ENCODE measurements at regions not wholly inside any gene's neighbourhood (a gene's known extent, or its start where the extent isn't known, plus 50 kb on each side); places are given as distances from the start of the nearest gene placed in this dataset.
A peak's percentile ranks its signal among the peaks of the same experiment; 100 is the strongest.

GRCh38 chr2:133674066-133674432 lies 105.8 kb upstream of the NCKAP5 start:
- Histone ChIP-seq H2AFZ (ENCODE audit: low read depth, low read length) (no peak overlapping the region), H3F3A (ENCODE audit: insufficient read depth, low read length, poor library complexity, severe bottlenecking) (no peaks in the 10 kb centered on the region), H3K36me3 (ENCODE audit: insufficient read depth, low read length) (no peaks in the 10 kb centered on the region), H3K4me3 (ENCODE audit: low read length) (no peak overlapping the region), H3K9me2 (ENCODE audit: insufficient read depth, low read length) (no peaks in the 10 kb centered on the region), H3K27ac (ENCODE audit: low read length) (no peak overlapping the region), H3K79me2 (replicated peaks; ENCODE audit: insufficient read depth, low read length) (no peaks in the 10 kb centered on the region), H4K20me1 (ENCODE audit: insufficient read depth) (no peaks in the 10 kb centered on the region), H3K9ac (ENCODE audit: low read length) (no peak overlapping the region), H3K9me3 (ENCODE audit: low read length) (no peaks in the 10 kb centered on the region), H3K27me3 (ENCODE audit: insufficient read depth, low read depth, low read length) (no peaks in the 10 kb centered on the region), H3K4me2 (ENCODE audit: low read length) (no peak overlapping the region)
- TF ChIP-seq POLR2AphosphoS5 (IDR thresholded peaks at IDR 0.05) = no peak
- no peak for TF ChIP-seq CTCF (IDR thresholded peaks at IDR 0.05; ENCODE audit: poor library complexity, severe bottlenecking)
- no peak for TF ChIP-seq MXI1 (conservative IDR thresholded peaks at IDR 0.05; ENCODE audit: poor library complexity, severe bottlenecking)
- TF ChIP-seq EZH2 (IDR thresholded peaks at IDR 0.05; ENCODE audit: borderline replicate concordance, insufficient read depth, low read length, poor library complexity, severe bottlenecking) = no peak
- TF ChIP-seq SMC3 (conservative IDR thresholded peaks at IDR 0.05; ENCODE audit: poor library complexity) = no peak
- no peak for TF ChIP-seq RAD21 (conservative IDR thresholded peaks at IDR 0.05)
- no peak for TF ChIP-seq REST (IDR thresholded peaks at IDR 0.05; ENCODE audit: borderline replicate concordance)
- TF ChIP-seq TAF1 (IDR thresholded peaks at IDR 0.05; ENCODE audit: low read depth) = no peak
- TF ChIP-seq EP300 (conservative IDR thresholded peaks at IDR 0.05; ENCODE audit: poor library complexity, severe bottlenecking) = no peak

- H3K9ac ChIP-seq (ENCODE audit: low read length) = no peak overlapping the region
- no peak overlapping the region for H3K27ac ChIP-seq (ENCODE audit: low read length)
- H3K9me3 ChIP-seq (ENCODE audit: low read length) = no peaks in the 10 kb centered on the region
- H2AFZ ChIP-seq (ENCODE audit: low read depth, low read length) = no peak overlapping the region
- no peaks in the 10 kb centered on the region for H4K20me1 ChIP-seq (ENCODE audit: insufficient read depth)
- no peak for TF ChIP-seq EZH2 (IDR thresholded peaks at IDR 0.05; ENCODE audit: borderline replicate concordance, insufficient read depth, low read length, poor library complexity, severe bottlenecking)
- TF ChIP-seq RAD21 (conservative IDR thresholded peaks at IDR 0.05) = no peak
- no peak for TF ChIP-seq REST (IDR thresholded peaks at IDR 0.05; ENCODE audit: borderline replicate concordance)
- TF ChIP-seq CTCF (IDR thresholded peaks at IDR 0.05; ENCODE audit: poor library complexity, severe bottlenecking) = no peak
- no peak for TF ChIP-seq SMC3 (conservative IDR thresholded peaks at IDR 0.05; ENCODE audit: poor library complexity)
- no peak for TF ChIP-seq MXI1 (conservative IDR thresholded peaks at IDR 0.05; ENCODE audit: poor library complexity, severe bottlenecking)
- no peak for TF ChIP-seq POLR2AphosphoS5 (IDR thresholded peaks at IDR 0.05)
- TF ChIP-seq EP300 (conservative IDR thresholded peaks at IDR 0.05; ENCODE audit: poor library complexity, severe bottlenecking) = no peak
- TF ChIP-seq TAF1 (IDR thresholded peaks at IDR 0.05; ENCODE audit: low read depth) = no peak
- H3K36me3 ChIP-seq (ENCODE audit: insufficient read depth, low read length) = no peaks in the 10 kb centered on the region
- H3F3A ChIP-seq (ENCODE audit: insufficient read depth, low read length, poor library complexity, severe bottlenecking) = no peaks in the 10 kb centered on the region
- peak overlapping the region; percentile 27 for H3K4me3 ChIP-seq (ENCODE audit: low read length)
- H3K9me2 ChIP-seq (ENCODE audit: insufficient read depth, low read length) = no peaks in the 10 kb centered on the region
- no peak overlapping the region for H3K4me2 ChIP-seq (ENCODE audit: low read length)
- no peaks in the 10 kb centered on the region for H3K79me2 ChIP-seq (replicated peaks; ENCODE audit: insufficient read depth, low read length)
- H3K27me3 ChIP-seq (ENCODE audit: insufficient read depth, low read depth, low read length) = no peaks in the 10 kb centered on the region
These were observed 106.4 kb upstream of the NCKAP5 start for GRCh38 chr2:133674433-133675331.
